NB4 (cell line): ENCODE measurements at regions not wholly inside any gene's neighbourhood (a gene's known extent, or its start where the extent isn't known, plus 50 kb on each side); places are given as distances from the start of the nearest gene placed in this dataset.

ENCODE experiments used
- POLR2A ChIP-seq: IDR thresholded peaks from 2 replicates; pipeline ENCODE4 v1.6.1; 2011; ENCODE audit warnings: mild to moderate bottlenecking; ENCODE audit not compliant: insufficient read length; ENCODE audit errors: extremely low read depth
- TF ChIP-seq, protein P1 (sequence below): IDR thresholded peaks from one replicate; pipeline ENCODE4 v1.5.1; 2012; ENCODE audit warnings: low read depth, low read length
- TF ChIP-seq, protein P2 (sequence below): IDR thresholded peaks from 2 replicates; pipeline ENCODE4 v1.6.1; 2011; ENCODE audit warnings: low read depth, low read length

DNA sequence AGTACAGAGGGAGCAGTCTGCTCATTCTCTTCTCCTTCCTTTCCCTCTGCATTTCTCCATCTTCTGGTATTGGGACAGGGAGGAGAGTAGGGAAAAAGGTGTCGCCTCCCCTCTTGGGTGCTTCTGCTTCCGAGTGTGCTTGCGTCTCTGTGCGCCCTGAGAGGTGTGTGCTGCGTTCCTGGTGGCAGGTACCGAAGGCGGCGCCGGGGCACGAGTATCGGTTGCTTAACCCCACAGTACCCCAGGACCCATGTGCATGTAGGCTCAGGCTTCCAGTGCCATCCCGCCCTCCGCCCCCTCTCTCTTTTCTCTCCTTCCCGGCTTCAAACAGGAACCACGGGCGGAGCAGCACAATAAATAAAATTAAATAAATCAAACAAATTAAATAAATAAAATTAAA is 169.3 kb upstream of the GLI3 start:
- TF ChIP-seq, protein P1, sequence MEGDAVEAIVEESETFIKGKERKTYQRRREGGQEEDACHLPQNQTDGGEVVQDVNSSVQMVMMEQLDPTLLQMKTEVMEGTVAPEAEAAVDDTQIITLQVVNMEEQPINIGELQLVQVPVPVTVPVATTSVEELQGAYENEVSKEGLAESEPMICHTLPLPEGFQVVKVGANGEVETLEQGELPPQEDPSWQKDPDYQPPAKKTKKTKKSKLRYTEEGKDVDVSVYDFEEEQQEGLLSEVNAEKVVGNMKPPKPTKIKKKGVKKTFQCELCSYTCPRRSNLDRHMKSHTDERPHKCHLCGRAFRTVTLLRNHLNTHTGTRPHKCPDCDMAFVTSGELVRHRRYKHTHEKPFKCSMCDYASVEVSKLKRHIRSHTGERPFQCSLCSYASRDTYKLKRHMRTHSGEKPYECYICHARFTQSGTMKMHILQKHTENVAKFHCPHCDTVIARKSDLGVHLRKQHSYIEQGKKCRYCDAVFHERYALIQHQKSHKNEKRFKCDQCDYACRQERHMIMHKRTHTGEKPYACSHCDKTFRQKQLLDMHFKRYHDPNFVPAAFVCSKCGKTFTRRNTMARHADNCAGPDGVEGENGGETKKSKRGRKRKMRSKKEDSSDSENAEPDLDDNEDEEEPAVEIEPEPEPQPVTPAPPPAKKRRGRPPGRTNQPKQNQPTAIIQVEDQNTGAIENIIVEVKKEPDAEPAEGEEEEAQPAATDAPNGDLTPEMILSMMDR = no peak
- TF ChIP-seq POLR2A = no peak
- TF ChIP-seq, protein P2, sequence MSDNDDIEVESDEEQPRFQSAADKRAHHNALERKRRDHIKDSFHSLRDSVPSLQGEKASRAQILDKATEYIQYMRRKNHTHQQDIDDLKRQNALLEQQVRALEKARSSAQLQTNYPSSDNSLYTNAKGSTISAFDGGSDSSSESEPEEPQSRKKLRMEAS = no peak
